ENCODE measurements at regions not wholly inside any gene's neighbourhood (a gene's known extent, or its start where the extent isn't known, plus 50 kb on each side); places are given as distances from the start of the nearest gene placed in this dataset.

DNA sequence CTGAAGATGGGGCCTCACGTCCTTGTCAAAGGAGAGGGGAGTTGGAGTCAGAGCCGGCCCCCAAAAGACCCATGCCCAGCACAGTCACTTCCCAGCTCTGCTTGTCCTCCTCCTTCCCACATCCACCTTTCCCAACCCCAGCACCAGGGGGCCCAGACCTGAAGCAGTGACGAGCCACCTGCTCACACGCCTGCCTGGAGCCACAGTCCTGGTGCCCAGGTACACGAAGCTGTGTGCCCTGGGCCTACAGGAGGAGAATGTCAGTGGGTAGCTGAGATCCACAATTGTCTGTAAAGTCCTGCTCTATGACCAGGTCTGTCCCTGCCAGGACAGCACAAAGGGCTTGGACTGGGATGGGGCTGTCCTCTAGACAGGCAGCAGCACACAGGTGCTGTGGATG, 126.8 kb upstream of the PZP start:
- intact Hi-C loops (cut with micrococcal nuclease) (loop anchor here (5.0 kb wide), 1 partner anchor 312 kb away; no protein-coding TSS in a partner anchor), in situ Hi-C loops (cut with MboI; ENCODE audit: low sequenced_read_pairs) (loop anchor here (25.0 kb wide), 3 partner anchors 127 to 377 kb away; no protein-coding TSS in a partner anchor), dilution Hi-C loops (cut with HindIII; ENCODE audit: low sequenced_read_pairs, unreplicated experiment) (no loop called here)
- DNase-seq (no peak), ATAC-seq (ENCODE audit: low read depth) (no peak)
- H4K91ac ChIP-seq (ENCODE audit: insufficient read depth, low read depth, low read length) = no peak overlapping the region
- H3K27me3 ChIP-seq (ENCODE audit: control insufficient read depth, insufficient read depth, low read length) = no peaks in the 10 kb centered on the region; the same call in 1 of the 2 replicates
- H2AK5ac ChIP-seq (ENCODE audit: low read depth, low read length) = no peak overlapping the region
- H3K4me3 ChIP-seq (ENCODE audit: insufficient read depth, low read depth, low read length) = no peak overlapping the region
- no peak overlapping the region for H3K56ac ChIP-seq (ENCODE audit: extremely low read depth, insufficient read depth, low read length)
- no peak overlapping the region for H2AK9ac ChIP-seq (replicated peaks; ENCODE audit: low read depth, low read length, poor library complexity)
- H3K18ac ChIP-seq (ENCODE audit: low read depth, low read length) = no peak overlapping the region
- no peaks in the 10 kb centered on the region for H4K20me1 ChIP-seq (ENCODE audit: insufficient read depth, low read length)
- BruUV-seq (replicated peaks) = no TSS peak
- H3K9me3 ChIP-seq (ENCODE audit: control insufficient read depth, insufficient read depth, low read length) = peaks cover 4% of the 10 kb centered on the region; the same call in 1 of the 2 replicates
- CTCF ChIA-PET = no interaction called here
- H3K79me1 ChIP-seq (ENCODE audit: low read depth in 1 of 2, low read length in 2 of 2) = no peaks in the 10 kb centered on the region
- H4K8ac ChIP-seq (ENCODE audit: low read depth in 2 of 2, low read length in 2 of 2) = no peak overlapping the region
- H3K4me1 ChIP-seq (ENCODE audit: control insufficient read depth, insufficient read depth, low read length) = peaks cover 6% of the 10 kb centered on the region; the same call in 1 of the 2 replicates
- no peaks in the 10 kb centered on the region for H3K36me3 ChIP-seq (ENCODE audit: control insufficient read depth, insufficient read depth, low read length)
- H3K27ac ChIP-seq (ENCODE audit: insufficient read depth, low read length) = no peak overlapping the region
- no peak overlapping the region for H3K9ac ChIP-seq (ENCODE audit: low read depth, low read length)
- H2AFZ ChIP-seq (replicated peaks; ENCODE audit: low read length, poor library complexity) = peak overlapping the region; percentile 50
- no peak overlapping the region for H2BK20ac ChIP-seq (ENCODE audit: low read depth, low read length)
- no peak overlapping the region for H2BK120ac ChIP-seq (ENCODE audit: low read depth, low read length)
- H2BK5ac ChIP-seq (ENCODE audit: low read depth, low read length, poor library complexity, severe bottlenecking) = no peak overlapping the region
- POLR2A ChIA-PET (ENCODE audit: unreplicated experiment) = no interaction called here
- WGBS, 2 experiments (ENCODE audit: extremely low coverage in 2 of 2, insufficient read length in 1 of 2) = no CpG with 5 or more reads among the region's 5 CpGs
- H3K14ac ChIP-seq (replicated peaks; ENCODE audit: low read depth, low read length) = no peak overlapping the region
- H3K4ac ChIP-seq (ENCODE audit: low read depth, low read length) = no peak overlapping the region
- H2BK15ac ChIP-seq (ENCODE audit: low read depth, low read length) = no peak overlapping the region
- H3K23ac ChIP-seq (ENCODE audit: low read depth, low read length) = no peak overlapping the region
- H4K5ac ChIP-seq (ENCODE audit: low read depth, low read length) = no peak overlapping the region
- no peaks in the 10 kb centered on the region for H3K9me1 ChIP-seq (ENCODE audit: insufficient read depth, low read length)
- no peak overlapping the region for H3K4me2 ChIP-seq (ENCODE audit: low read depth, low read length)
- no peak for TF ChIP-seq MAZ (IDR thresholded peaks at IDR 0.05; ENCODE audit: borderline replicate concordance, low read depth, low read length)
